GM12891 (cell line): ENCODE measurements at regions not wholly inside any gene's neighbourhood (a gene's known extent, or its start where the extent isn't known, plus 50 kb on each side); places are given as distances from the start of the nearest gene placed in this dataset.

Source experiments
- PAX5 ChIP-seq: IDR thresholded peaks from 2 replicates; pipeline ENCODE4 v1.6.1; 2011; ENCODE audit warnings: low read length, moderate library complexity, mild to moderate bottlenecking; ENCODE audit not compliant: insufficient read depth, severe bottlenecking
- POLR2A ChIP-seq: IDR thresholded peaks from 2 replicates; pipeline ENCODE4 v1.6.1; 2011; ENCODE audit warnings: low read depth, low read length, control low read depth
- POLR2AphosphoS5 ChIP-seq: IDR thresholded peaks from 2 replicates; pipeline ENCODE4 v1.6.1; 2011; ENCODE audit warnings: low read depth, low read length, control low read depth
- SPI1 ChIP-seq: IDR thresholded peaks from 2 replicates; pipeline ENCODE4 v1.6.1; 2011; ENCODE audit warnings: low read depth, low read length, control low read depth
- TAF1 ChIP-seq: IDR thresholded peaks from 2 replicates; pipeline ENCODE4 v1.6.1; 2011; ENCODE audit warnings: low read depth, low read length, control low read depth

GRCh38 chr5:19172926-19173470 lies 815.0 kb downstream of the CDH18 start:
- TF ChIP-seq POLR2AphosphoS5 (no peak), POLR2A (no peak), TAF1 (no peak), SPI1 (no peak), PAX5 (no peak)
